ENCODE measurements at regions not wholly inside any gene's neighbourhood (a gene's known extent, or its start where the extent isn't known, plus 50 kb on each side); places are given as distances from the start of the nearest gene placed in this dataset.

- Histone ChIP-seq H3K4me3 (no peak overlapping the region), H3K27me3 (replicated peaks; ENCODE audit: insufficient read depth) (no peaks in the 10 kb centered on the region), H3K4me1 (ENCODE audit: control insufficient read depth in 1 of 2, low read depth in 2 of 2) (no peaks in the 10 kb centered on the region), H3K27ac (no peak overlapping the region), H3K36me3 (no peaks in the 10 kb centered on the region), H3K9me3 (no peaks in the 10 kb centered on the region)
- no peak for DNase-seq (ENCODE audit: low spot score)
- no peak for ATAC-seq (ENCODE audit: insufficient number of reproducible peaks, low FRiP score, low read depth)
- no peak for TF ChIP-seq CTCF (IDR thresholded peaks at IDR 0.05)
Measured at GRCh38 chr7:52539414-52539813, 496.0 kb upstream of the POM121L12 start.

GRCh38 chr7:52537051-52537450 lies 498.4 kb upstream of the POM121L12 start:
- TF ChIP-seq CTCF (IDR thresholded peaks at IDR 0.05): no peak
- H3K4me3 ChIP-seq: no peak overlapping the region
- H3K27ac ChIP-seq: no peak overlapping the region
- DNase-seq (ENCODE audit: low spot score) (no peak), ATAC-seq (ENCODE audit: insufficient number of reproducible peaks, low FRiP score, low read depth) (no peak)
- H3K36me3 ChIP-seq: no peaks in the 10 kb centered on the region
- H3K27me3 ChIP-seq (replicated peaks; ENCODE audit: insufficient read depth): no peaks in the 10 kb centered on the region
- H3K4me1 ChIP-seq (ENCODE audit: control insufficient read depth in 1 of 2, low read depth in 2 of 2): no peaks in the 10 kb centered on the region
- no peaks in the 10 kb centered on the region for H3K9me3 ChIP-seq

GRCh38 chr7:52525772-52526341 lies 509.6 kb upstream of the POM121L12 start:
- no peak for TF ChIP-seq CTCF (IDR thresholded peaks at IDR 0.05)
- DNase-seq (ENCODE audit: low spot score): no peak
- no peaks in the 10 kb centered on the region for H3K9me3 ChIP-seq
- no peaks in the 10 kb centered on the region for H3K36me3 ChIP-seq
- no peak overlapping the region for H3K4me3 ChIP-seq
- no peaks in the 10 kb centered on the region for H3K27me3 ChIP-seq (replicated peaks; ENCODE audit: insufficient read depth)
- no peak for ATAC-seq (ENCODE audit: insufficient number of reproducible peaks, low FRiP score, low read depth)
- no peaks in the 10 kb centered on the region for H3K4me1 ChIP-seq (ENCODE audit: control insufficient read depth in 1 of 2, low read depth in 2 of 2)
- no peak overlapping the region for H3K27ac ChIP-seq

- no peaks in the 10 kb centered on the region for H3K36me3 ChIP-seq
- H3K27me3 ChIP-seq (replicated peaks; ENCODE audit: insufficient read depth): no peaks in the 10 kb centered on the region
- ATAC-seq (ENCODE audit: insufficient number of reproducible peaks, low FRiP score, low read depth) (no peak), DNase-seq (ENCODE audit: low spot score) (no peak)
- no peaks in the 10 kb centered on the region for H3K4me1 ChIP-seq (ENCODE audit: control insufficient read depth in 1 of 2, low read depth in 2 of 2)
- peaks cover 7% of the 10 kb centered on the region for H3K9me3 ChIP-seq
- no peak overlapping the region for H3K4me3 ChIP-seq
- H3K27ac ChIP-seq: no peak overlapping the region
- TF ChIP-seq CTCF (IDR thresholded peaks at IDR 0.05): no peak
Measured at GRCh38 chr7:52518869-52519268, 516.6 kb upstream of the POM121L12 start.

- ATAC-seq (ENCODE audit: insufficient number of reproducible peaks, low FRiP score, low read depth) (no peak), DNase-seq (ENCODE audit: low spot score) (no peak)
- no peaks in the 10 kb centered on the region for H3K27me3 ChIP-seq (replicated peaks; ENCODE audit: insufficient read depth)
- no peaks in the 10 kb centered on the region for H3K4me1 ChIP-seq (ENCODE audit: control insufficient read depth in 1 of 2, low read depth in 2 of 2)
- no peaks in the 10 kb centered on the region for H3K36me3 ChIP-seq
- no peak for TF ChIP-seq CTCF (IDR thresholded peaks at IDR 0.05)
- H3K27ac ChIP-seq: no peak overlapping the region
- H3K9me3 ChIP-seq: peaks cover 7% of the 10 kb centered on the region
- H3K4me3 ChIP-seq: no peak overlapping the region
Measured at GRCh38 chr7:52512656-52513055, 522.8 kb upstream of the POM121L12 start.
